Gastrocnemius medialis (tissue), 4 donors: ENCODE measurements at regions not wholly inside any gene's neighbourhood (a gene's known extent, or its start where the extent isn't known, plus 50 kb on each side); places are given as distances from the start of the nearest gene placed in this dataset.

ENCODE experiments used
- POLR2A ChIP-seq, 2 donors: fragments of 450-650 bp; IDR thresholded peaks; one replicate each; pipeline ENCODE4 v1.6.1; 2017; ENCODE audit warnings: antibody characterized with exemption in 2 of 2, mild to moderate bottlenecking in 2 of 2, moderate library complexity in 2 of 2
- TF ChIP-seq, protein P1 (sequence below), 5 experiments: fragments of 450-650 bp in 3 of 5; fragments of 200-600 bp in 2 of 5; sonication (generic) in 2 of 5; IDR thresholded peaks in 4 of 5; conservative IDR thresholded peaks in 1 of 5; 1 replicate in 4 of 5; 2 replicates in 1 of 5; pipeline ENCODE4 v1.5.1; 2016 to 2019; ENCODE audit warnings: antibody characterized with exemption in 5 of 5, mild to moderate bottlenecking in 3 of 5, moderate library complexity in 3 of 5

DNA sequence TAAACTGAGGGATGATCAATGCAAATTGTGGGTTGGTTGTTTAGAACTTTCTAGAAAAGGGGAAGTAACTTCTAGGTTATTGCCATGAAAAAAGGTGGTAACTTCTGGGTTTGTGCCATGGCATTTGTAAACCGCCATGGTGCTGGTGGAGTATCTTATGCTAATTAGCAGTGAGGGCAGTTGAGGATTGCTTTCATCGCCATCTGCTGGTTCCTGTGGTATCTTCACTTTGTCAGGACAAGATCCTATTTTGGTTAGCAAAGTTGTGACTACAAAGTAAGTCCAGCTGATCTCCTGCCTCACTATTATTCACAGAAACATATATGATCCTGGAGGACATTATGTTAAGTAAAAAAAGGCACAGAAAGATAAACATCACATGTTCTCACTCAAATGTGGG lies 1332.3 kb downstream of the CDH11 start:
- TF ChIP-seq, protein P1, sequence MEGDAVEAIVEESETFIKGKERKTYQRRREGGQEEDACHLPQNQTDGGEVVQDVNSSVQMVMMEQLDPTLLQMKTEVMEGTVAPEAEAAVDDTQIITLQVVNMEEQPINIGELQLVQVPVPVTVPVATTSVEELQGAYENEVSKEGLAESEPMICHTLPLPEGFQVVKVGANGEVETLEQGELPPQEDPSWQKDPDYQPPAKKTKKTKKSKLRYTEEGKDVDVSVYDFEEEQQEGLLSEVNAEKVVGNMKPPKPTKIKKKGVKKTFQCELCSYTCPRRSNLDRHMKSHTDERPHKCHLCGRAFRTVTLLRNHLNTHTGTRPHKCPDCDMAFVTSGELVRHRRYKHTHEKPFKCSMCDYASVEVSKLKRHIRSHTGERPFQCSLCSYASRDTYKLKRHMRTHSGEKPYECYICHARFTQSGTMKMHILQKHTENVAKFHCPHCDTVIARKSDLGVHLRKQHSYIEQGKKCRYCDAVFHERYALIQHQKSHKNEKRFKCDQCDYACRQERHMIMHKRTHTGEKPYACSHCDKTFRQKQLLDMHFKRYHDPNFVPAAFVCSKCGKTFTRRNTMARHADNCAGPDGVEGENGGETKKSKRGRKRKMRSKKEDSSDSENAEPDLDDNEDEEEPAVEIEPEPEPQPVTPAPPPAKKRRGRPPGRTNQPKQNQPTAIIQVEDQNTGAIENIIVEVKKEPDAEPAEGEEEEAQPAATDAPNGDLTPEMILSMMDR (IDR thresholded peaks at IDR 0.05 in 4 of 5, conservative IDR thresholded peaks at IDR 0.05 in 1 of 5) = no peak
- no peak for TF ChIP-seq POLR2A (IDR thresholded peaks at IDR 0.05)
